ENCODE measurements at regions not wholly inside any gene's neighbourhood (a gene's known extent, or its start where the extent isn't known, plus 50 kb on each side); places are given as distances from the start of the nearest gene placed in this dataset.

DNA sequence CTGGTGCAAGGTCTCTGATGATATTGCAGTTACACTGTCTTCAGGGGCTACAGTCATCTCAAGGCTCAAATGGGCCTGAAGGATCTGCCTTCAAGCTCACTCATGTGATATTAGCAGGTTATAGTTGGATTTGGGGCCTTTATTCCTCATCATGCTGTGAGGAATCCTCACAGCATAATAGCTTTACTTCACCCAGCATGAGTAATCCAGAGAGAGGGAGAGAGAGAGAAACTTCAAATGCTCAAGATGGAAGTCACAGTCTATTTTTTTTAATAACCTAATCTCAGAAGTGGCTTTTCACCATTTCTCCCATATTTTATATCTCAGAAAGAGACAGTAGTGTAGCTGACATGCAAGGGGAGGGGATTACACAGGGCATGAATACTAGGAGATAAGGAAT lies 658.7 kb downstream of the EPHA4 start:
- no peaks in the 10 kb centered on the region for H3K27me3 ChIP-seq
- no peak overlapping the region for H3K4me3 ChIP-seq
- intact Hi-C loops (cut with DNase I; ENCODE audit: low total_unique reads) = no loop called here
- H3K27ac ChIP-seq = no peak overlapping the region
- TF ChIP-seq, protein P1, sequence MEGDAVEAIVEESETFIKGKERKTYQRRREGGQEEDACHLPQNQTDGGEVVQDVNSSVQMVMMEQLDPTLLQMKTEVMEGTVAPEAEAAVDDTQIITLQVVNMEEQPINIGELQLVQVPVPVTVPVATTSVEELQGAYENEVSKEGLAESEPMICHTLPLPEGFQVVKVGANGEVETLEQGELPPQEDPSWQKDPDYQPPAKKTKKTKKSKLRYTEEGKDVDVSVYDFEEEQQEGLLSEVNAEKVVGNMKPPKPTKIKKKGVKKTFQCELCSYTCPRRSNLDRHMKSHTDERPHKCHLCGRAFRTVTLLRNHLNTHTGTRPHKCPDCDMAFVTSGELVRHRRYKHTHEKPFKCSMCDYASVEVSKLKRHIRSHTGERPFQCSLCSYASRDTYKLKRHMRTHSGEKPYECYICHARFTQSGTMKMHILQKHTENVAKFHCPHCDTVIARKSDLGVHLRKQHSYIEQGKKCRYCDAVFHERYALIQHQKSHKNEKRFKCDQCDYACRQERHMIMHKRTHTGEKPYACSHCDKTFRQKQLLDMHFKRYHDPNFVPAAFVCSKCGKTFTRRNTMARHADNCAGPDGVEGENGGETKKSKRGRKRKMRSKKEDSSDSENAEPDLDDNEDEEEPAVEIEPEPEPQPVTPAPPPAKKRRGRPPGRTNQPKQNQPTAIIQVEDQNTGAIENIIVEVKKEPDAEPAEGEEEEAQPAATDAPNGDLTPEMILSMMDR (IDR thresholded peaks at IDR 0.05) = no peak
- TF ChIP-seq POLR2A (IDR thresholded peaks at IDR 0.05) (no peak), POLR2AphosphoS5 (IDR thresholded peaks at IDR 0.05) (no peak)
- DNase-seq (ENCODE audit: low spot score in 2 of 2) = no peak
- H3K4me1 ChIP-seq = no peaks in the 10 kb centered on the region
- H3K36me3 ChIP-seq = no peaks in the 10 kb centered on the region
- H3K9me3 ChIP-seq = no peaks in the 10 kb centered on the region

GRCh38 chr2:220915092-220915623 lies 656.9 kb downstream of the EPHA4 start:
- H3K4me1 ChIP-seq = no peaks in the 10 kb centered on the region
- no peaks in the 10 kb centered on the region for H3K36me3 ChIP-seq
- no peak for TF ChIP-seq POLR2AphosphoS5 (IDR thresholded peaks at IDR 0.05)
- no peak for TF ChIP-seq POLR2A (IDR thresholded peaks at IDR 0.05)
- no peaks in the 10 kb centered on the region for H3K9me3 ChIP-seq
- no peak for DNase-seq (ENCODE audit: low spot score in 2 of 2)
- H3K4me3 ChIP-seq = no peak overlapping the region
- no peaks in the 10 kb centered on the region for H3K27me3 ChIP-seq
- intact Hi-C loops (cut with DNase I; ENCODE audit: low total_unique reads) = no loop called here
- H3K27ac ChIP-seq = no peak overlapping the region

DNA sequence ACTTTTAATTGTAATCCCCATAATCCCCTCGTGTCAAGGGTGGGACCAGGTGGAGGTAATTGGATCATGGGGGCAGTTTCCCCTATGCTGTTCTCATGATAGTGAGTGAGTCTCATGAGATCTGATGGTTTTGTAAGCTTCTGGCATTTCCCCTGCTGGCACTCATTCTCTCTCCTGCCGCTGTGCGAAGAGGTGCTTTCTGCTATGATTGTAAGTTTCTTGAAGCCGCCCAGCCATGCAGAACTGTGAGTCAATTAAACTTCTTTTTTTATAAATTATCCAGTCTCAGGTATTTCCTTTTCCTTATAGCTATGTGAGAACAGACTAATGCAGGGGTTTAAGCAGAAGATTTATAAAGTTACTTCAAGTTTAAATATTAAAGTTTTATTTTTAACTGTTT lies 655.2 kb downstream of the EPHA4 start:
- Histone ChIP-seq H3K36me3 (no peaks in the 10 kb centered on the region), H3K4me1 (no peaks in the 10 kb centered on the region), H3K9me3 (no peaks in the 10 kb centered on the region), H3K4me3 (no peak overlapping the region), H3K27ac (no peak overlapping the region), H3K27me3 (no peaks in the 10 kb centered on the region)
- intact Hi-C loops (cut with DNase I; ENCODE audit: low total_unique reads) = no loop called here
- no peak for TF ChIP-seq POLR2AphosphoS5 (IDR thresholded peaks at IDR 0.05)
- TF ChIP-seq, protein P1 (IDR thresholded peaks at IDR 0.05) = no peak
- no peak for TF ChIP-seq POLR2A (IDR thresholded peaks at IDR 0.05)
- no peak for DNase-seq (ENCODE audit: low spot score in 2 of 2)

DNA sequence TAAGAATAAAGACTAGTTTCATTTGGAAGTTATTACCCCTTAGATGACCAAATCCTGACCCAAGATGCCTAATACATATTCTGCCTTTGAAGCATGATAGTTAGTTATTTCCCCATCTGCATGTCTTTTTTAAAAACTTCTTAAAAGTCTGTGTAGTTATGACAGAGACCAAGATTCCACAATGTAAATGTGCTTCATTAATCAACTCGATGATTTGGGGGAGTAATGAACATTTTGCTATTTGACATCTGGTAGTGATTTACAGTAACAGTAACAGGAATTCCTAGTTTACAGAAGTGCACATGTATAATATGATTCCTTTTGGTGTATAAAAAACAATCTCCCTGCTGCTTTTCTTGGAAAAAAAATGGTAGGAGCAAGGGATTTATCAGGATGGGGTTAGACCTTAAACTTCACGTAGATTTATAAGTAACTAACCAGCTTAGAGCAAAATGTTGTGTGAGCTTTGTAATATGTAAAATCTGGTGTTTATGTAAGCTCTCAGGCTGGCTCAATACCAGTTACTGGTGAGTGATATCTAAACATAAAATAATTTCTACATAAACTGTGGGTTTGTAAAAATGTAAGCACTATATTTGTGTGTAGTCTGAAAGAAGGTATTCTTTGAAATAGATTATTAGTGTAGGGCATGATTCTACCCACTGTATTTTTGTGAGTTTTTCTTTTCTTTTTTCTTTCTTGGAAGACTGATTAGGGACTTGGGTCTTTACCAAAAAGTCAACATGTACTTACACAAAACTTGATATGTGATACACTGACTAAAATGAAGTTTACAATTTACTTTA lies 641.6 kb downstream of the EPHA4 start:
- Histone ChIP-seq H3K4me3 (no peak overlapping the region), H3K36me3 (no peaks in the 10 kb centered on the region), H3K27me3 (no peaks in the 10 kb centered on the region), H3K27ac (no peak overlapping the region), H3K4me1 (no peaks in the 10 kb centered on the region), H3K9me3 (peaks cover 12 to 15% of the 10 kb centered on the region in 2 donors)
- TF ChIP-seq, protein P1 (IDR thresholded peaks at IDR 0.05) = no peak
- TF ChIP-seq POLR2AphosphoS5 (IDR thresholded peaks at IDR 0.05) (no peak), POLR2A (IDR thresholded peaks at IDR 0.05) (no peak)
- DNase-seq (ENCODE audit: low spot score in 2 of 2) = no peak
- intact Hi-C loops (cut with DNase I; ENCODE audit: low total_unique reads) = no loop called here

- TF ChIP-seq POLR2AphosphoS5 (IDR thresholded peaks at IDR 0.05) (no peak), POLR2A (IDR thresholded peaks at IDR 0.05) (no peak)
- TF ChIP-seq, protein P1 (IDR thresholded peaks at IDR 0.05) = no peak
- peaks cover 5 to 7% of the 10 kb centered on the region in 2 donors for H3K9me3 ChIP-seq
- no peak overlapping the region for H3K4me3 ChIP-seq
- H3K27me3 ChIP-seq = no peaks in the 10 kb centered on the region
- H3K27ac ChIP-seq = no peak overlapping the region
- no peaks in the 10 kb centered on the region for H3K36me3 ChIP-seq
- H3K4me1 ChIP-seq = no peaks in the 10 kb centered on the region
- intact Hi-C loops (cut with DNase I; ENCODE audit: low total_unique reads) = no loop called here
- no peak for DNase-seq (ENCODE audit: low spot score in 2 of 2)
Observed at GRCh38 chr2:220931491-220931890, 640.6 kb downstream of the EPHA4 start.

Measured in breast epithelium (tissue), 4 donors.